ENCODE measurements at regions not wholly inside any gene's neighbourhood (a gene's known extent, or its start where the extent isn't known, plus 50 kb on each side); places are given as distances from the start of the nearest gene placed in this dataset.

- 10% methylated on average over 1 of the region's 1 CpG for WGBS (ENCODE audit: insufficient coverage, insufficient replicate concordance, low lambda C conversion rate, missing lambda C conversion rate)
- Histone ChIP-seq H3K4me1 (ENCODE audit: control insufficient read depth, insufficient read depth, low read length) (no peaks in the 10 kb centered on the region), H2AFZ (ENCODE audit: control insufficient read depth, low read depth, low read length) (no peak overlapping the region), H4K20me1 (ENCODE audit: control insufficient read depth, insufficient read depth) (no peaks in the 10 kb centered on the region), H3K79me2 (ENCODE audit: control insufficient read depth, insufficient read depth, low read length) (no peaks in the 10 kb centered on the region), H3K4me3 (no peak overlapping the region), H3K9ac (ENCODE audit: control insufficient read depth, insufficient read depth, low read length) (no peak overlapping the region), H3K27me3 (replicated peaks in 1 of 2; ENCODE audit: control insufficient read depth in 2 of 2, insufficient read depth in 2 of 2, low read length in 1 of 2) (no peaks in the 10 kb centered on the region), H3K9me3 (replicated peaks; ENCODE audit: control insufficient read depth, insufficient read depth, low read length) (no peaks in the 10 kb centered on the region), H3K36me3 (ENCODE audit: control insufficient read depth in 2 of 2, insufficient read depth in 2 of 2, low read length in 1 of 2) (no peaks in the 10 kb centered on the region), H3K4me2 (ENCODE audit: control insufficient read depth, insufficient read depth) (no peak overlapping the region), H3K27ac (ENCODE audit: control insufficient read depth, insufficient read depth) (no peak overlapping the region)
- intact Hi-C loops (cut with micrococcal nuclease; ENCODE audit: unreplicated experiment) (no loop called here), in situ Hi-C loops (cut with MboI) (no loop called here)
- ATAC-seq (no peak), FAIRE-seq (no peak), DNase-seq (ENCODE audit: low read depth, low spot score) (no peak)
- TF ChIP-seq TCF7 (IDR thresholded peaks at IDR 0.05; ENCODE audit: borderline replicate concordance), result no peak
- no peak for TF ChIP-seq NBN (IDR thresholded peaks at IDR 0.05)
- no peak for TF ChIP-seq RBBP5 (conservative IDR thresholded peaks at IDR 0.05)
- TF ChIP-seq MXI1 (IDR thresholded peaks at IDR 0.05; ENCODE audit: low read depth, low read length), result no peak
- CTCF ChIA-PET, result interaction anchor here (0.6 kb wide), 1 partner anchor 1546 kb away, joined by 3 read pairs; no protein-coding TSS in a partner anchor
- BruUV-seq (replicated peaks), result no TSS peak
- SMC1A ChIA-PET (ENCODE audit: uncharacterized antibody, unreplicated experiment), result no interaction called here
- POLR2A ChIA-PET, result no interaction called here
- RAD21 ChIA-PET (ENCODE audit: unreplicated experiment), result no interaction called here
Observed at GRCh38 chr4:124902001-124902515, 189.5 kb upstream of the ANKRD50 start.

GRCh38 chr4:124899997-124900396 is 187.5 kb upstream of the ANKRD50 start:
- Histone ChIP-seq H3K27ac (ENCODE audit: control insufficient read depth, insufficient read depth) (no peak overlapping the region), H3K4me2 (ENCODE audit: control insufficient read depth, insufficient read depth) (no peak overlapping the region), H2AFZ (ENCODE audit: control insufficient read depth, low read depth, low read length) (no peak overlapping the region), H3K4me1 (ENCODE audit: control insufficient read depth, insufficient read depth, low read length) (no peaks in the 10 kb centered on the region), H3K9me3 (replicated peaks; ENCODE audit: control insufficient read depth, insufficient read depth, low read length) (no peaks in the 10 kb centered on the region), H3K36me3 (ENCODE audit: control insufficient read depth in 2 of 2, insufficient read depth in 2 of 2, low read length in 1 of 2) (no peaks in the 10 kb centered on the region), H3K79me2 (ENCODE audit: control insufficient read depth, insufficient read depth, low read length) (no peaks in the 10 kb centered on the region), H3K9ac (ENCODE audit: control insufficient read depth, insufficient read depth, low read length) (no peak overlapping the region), H3K27me3 (replicated peaks in 1 of 2; ENCODE audit: control insufficient read depth in 2 of 2, insufficient read depth in 2 of 2, low read length in 1 of 2) (no peaks in the 10 kb centered on the region), H3K4me3 (no peak overlapping the region), H4K20me1 (ENCODE audit: control insufficient read depth, insufficient read depth) (no peaks in the 10 kb centered on the region)
- ATAC-seq (no peak), FAIRE-seq (no peak), DNase-seq (ENCODE audit: low read depth, low spot score) (no peak)
- SMC1A ChIA-PET (ENCODE audit: uncharacterized antibody, unreplicated experiment), result no interaction called here
- intact Hi-C loops (cut with micrococcal nuclease; ENCODE audit: unreplicated experiment) (no loop called here), in situ Hi-C loops (cut with MboI) (no loop called here)
- RAD21 ChIA-PET (ENCODE audit: unreplicated experiment), result no interaction called here
- CTCF ChIA-PET, result no interaction called here
- 1% methylated on average over 5 of the region's 5 CpGs for WGBS (ENCODE audit: insufficient coverage, insufficient replicate concordance, low lambda C conversion rate, missing lambda C conversion rate)
- POLR2A ChIA-PET, result no interaction called here
- BruUV-seq (replicated peaks), result no TSS peak
- no peak for TF ChIP-seq POLR2AphosphoS5 (IDR thresholded peaks at IDR 0.05; ENCODE audit: low read length)
- no peak for TF ChIP-seq ZNF217 (IDR thresholded peaks at IDR 0.05)
- TF ChIP-seq NFXL1 (IDR thresholded peaks at IDR 0.05; ENCODE audit: borderline replicate concordance), result no peak
- TF ChIP-seq, protein P1, sequence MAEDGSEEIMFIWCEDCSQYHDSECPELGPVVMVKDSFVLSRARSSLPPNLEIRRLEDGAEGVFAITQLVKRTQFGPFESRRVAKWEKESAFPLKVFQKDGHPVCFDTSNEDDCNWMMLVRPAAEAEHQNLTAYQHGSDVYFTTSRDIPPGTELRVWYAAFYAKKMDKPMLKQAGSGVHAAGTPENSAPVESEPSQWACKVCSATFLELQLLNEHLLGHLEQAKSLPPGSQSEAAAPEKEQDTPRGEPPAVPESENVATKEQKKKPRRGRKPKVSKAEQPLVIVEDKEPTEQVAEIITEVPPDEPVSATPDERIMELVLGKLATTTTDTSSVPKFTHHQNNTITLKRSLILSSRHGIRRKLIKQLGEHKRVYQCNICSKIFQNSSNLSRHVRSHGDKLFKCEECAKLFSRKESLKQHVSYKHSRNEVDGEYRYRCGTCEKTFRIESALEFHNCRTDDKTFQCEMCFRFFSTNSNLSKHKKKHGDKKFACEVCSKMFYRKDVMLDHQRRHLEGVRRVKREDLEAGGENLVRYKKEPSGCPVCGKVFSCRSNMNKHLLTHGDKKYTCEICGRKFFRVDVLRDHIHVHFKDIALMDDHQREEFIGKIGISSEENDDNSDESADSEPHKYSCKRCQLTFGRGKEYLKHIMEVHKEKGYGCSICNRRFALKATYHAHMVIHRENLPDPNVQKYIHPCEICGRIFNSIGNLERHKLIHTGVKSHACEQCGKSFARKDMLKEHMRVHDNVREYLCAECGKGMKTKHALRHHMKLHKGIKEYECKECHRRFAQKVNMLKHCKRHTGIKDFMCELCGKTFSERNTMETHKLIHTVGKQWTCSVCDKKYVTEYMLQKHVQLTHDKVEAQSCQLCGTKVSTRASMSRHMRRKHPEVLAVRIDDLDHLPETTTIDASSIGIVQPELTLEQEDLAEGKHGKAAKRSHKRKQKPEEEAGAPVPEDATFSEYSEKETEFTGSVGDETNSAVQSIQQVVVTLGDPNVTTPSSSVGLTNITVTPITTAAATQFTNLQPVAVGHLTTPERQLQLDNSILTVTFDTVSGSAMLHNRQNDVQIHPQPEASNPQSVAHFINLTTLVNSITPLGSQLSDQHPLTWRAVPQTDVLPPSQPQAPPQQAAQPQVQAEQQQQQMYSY (CRISPR knock-in tag; IDR thresholded peaks at IDR 0.05), result no peak
- TF ChIP-seq TCF12 (IDR thresholded peaks at IDR 0.05; ENCODE audit: low read depth, low read length), result no peak
- TF ChIP-seq REST (IDR thresholded peaks at IDR 0.05; ENCODE audit: low read depth, low read length), result no peak

Data from GM12878 (cell line).